ENCODE measurements at regions not wholly inside any gene's neighbourhood (a gene's known extent, or its start where the extent isn't known, plus 50 kb on each side); places are given as distances from the start of the nearest gene placed in this dataset.
"Not testable (repeated sequence)": the region's sequence is repeated elsewhere in the genome, so short reads cannot be mapped to it uniquely, and the experiment has no call there.

DNA sequence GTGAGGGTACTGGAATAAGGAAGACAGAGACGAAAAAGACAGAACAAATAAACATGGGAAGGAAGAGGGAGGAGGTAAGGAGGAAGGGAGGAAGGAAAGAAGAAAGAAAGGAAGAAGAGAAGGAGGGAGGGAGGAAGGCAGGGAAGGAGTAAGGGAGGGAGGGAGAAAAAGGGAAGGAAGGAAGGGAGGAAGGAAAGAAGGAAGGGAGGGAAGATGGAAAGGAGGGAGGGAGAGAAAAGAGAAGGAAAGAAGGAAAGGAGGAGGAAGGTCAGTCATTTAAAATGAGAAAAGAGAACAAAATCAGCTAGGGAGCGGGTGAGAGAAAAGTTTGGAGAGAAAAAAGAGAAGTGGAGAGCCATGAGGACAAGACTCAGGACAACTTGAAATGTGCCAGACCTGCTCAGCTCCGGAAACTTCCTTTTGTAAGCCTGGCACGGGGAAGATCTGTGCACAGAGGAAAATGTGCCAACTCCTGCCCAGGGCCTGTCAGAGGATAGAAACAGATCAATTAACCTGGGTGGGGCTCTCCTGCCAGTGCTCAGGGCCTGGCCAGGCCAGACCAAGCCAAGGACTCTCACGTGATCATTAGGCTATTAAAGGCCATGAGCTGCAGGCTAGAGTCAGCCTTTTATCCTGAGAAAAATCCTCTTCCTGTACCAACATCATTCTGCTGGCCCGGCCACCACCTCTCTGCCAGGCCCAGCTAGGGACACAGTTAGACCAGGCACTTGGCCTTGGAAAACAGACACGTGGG is 50.1 kb upstream of the BCL6 start:
- no peak for DNase-seq

GRCh38 chr3:187798126-187798525 is 52.9 kb upstream of the BCL6 start:
- DNase-seq: no peak

DNA sequence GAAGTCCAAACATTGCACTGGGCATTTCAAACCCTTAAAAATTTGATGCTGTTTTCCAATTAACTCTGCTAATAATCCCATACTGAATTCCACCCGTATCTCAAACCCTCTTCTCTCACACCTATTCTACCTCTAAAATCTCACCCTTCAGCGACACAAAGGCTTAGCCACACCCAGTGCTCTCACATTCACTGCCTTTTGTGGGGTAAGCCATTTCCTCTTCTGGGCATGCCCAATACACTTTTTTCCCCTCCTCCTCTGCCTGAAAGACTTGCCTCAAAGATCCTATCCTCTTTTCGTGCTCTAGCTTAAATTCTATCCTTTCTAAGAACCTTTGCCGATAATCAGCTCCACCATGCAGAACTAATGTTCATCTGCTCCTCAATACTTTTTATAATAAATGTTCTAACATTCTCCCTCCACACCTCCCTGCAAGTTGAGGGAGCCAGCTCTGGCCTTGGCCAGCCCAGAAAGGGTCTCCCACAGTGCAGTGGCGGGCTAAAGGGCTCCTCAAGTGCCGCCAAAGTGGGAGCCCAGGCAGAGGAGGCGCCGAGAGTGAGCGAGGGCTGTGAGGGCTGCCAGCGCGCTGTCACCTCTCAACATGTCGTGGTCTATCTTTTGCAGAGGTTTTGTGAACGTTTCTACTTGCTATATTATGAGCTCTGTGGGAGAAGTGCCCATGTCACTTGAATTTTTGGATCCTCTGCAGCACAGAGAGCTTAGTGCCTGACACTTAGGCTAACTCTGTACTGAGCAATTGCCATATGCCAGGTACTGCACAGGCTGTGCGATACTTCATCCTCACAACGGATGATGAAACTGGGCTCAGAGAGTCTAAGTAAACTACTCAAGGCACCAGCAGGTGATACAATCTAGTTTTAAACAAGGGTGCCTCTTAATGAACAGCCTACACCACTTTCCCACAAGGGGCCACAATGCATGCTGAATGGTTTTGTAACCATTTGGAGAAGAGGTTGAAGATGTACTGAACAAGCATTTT is 53.6 kb upstream of the BCL6 start:
- DNase-seq: no peak

DNA sequence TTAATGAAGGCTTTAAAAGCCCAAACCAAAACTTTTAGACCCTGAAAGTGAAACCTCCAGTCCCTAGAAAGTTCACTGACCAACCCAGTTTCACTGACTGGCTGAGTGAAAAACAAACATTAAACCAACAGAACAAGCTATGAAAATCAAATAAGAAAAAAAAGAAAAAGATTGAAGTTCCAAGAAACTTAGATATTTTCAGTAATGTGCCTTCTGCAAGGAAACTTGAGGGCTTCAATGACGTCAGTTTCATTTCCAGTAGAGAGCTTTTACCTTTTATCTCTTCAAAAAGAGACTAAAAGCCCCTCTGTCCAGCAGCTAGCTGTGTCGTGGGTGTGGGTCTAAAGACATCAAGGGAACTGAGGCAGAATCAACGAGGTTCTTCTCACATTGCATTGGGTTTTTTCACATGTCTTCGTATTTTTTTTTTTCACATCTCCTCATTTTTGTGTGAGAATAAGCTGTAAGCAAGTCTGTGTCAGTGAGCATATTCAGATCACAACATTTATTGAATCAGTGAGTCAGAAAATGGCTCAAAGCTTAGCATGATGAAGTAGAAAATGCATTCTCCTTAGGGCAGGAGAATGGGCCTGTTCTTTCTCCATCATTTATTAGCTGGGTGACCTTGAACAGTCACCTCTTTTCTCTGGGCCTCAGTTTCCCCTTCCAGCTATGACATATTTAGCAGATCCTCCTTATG is 54.8 kb upstream of the BCL6 start:
- no peak for DNase-seq

- no peak for DNase-seq
Measured at GRCh38 chr3:187801152-187801551, 55.9 kb upstream of the BCL6 start.

DNA sequence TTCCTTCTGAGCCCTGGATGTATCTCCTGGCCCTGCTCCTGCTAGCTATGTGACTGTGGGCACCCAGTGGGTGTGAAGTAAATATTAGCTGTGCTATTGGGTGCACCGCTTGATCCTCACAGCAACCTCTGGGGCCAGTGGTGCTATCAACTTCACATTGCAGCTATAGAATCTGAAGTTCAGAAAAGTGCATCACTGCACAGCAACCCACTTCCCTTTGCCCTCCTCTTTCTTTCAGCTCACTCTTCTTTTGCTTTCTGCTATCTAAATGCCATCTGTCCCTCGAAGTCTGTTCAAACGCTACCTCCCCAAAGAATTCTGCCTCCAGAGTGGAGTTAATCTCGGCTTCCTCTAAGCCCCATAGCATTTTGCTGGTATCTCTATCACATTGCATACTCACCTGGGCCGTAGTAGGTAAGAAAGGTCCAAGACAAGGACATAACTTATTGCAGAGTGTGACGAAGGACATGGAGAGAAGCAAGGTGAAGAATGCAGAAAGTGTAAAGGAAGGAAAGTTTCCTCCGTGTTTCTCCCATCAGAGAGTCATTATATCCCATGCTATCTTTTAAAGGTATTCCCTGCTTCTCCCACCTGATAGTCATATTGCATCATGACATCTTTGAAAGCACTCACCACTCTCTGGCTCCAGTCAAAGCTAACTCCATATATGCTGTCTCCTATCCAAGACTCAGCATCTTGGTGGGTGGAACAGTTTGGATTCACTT is 57.1 kb upstream of the BCL6 start:
- DNase-seq: no peak

- peak; percentile 47 to 58 for DNase-seq
Measured at GRCh38 chr3:187802928-187803259, 57.6 kb upstream of the BCL6 start.

- no peak for DNase-seq
Measured at GRCh38 chr3:187804120-187804744, 59.0 kb upstream of the BCL6 start.

DNA sequence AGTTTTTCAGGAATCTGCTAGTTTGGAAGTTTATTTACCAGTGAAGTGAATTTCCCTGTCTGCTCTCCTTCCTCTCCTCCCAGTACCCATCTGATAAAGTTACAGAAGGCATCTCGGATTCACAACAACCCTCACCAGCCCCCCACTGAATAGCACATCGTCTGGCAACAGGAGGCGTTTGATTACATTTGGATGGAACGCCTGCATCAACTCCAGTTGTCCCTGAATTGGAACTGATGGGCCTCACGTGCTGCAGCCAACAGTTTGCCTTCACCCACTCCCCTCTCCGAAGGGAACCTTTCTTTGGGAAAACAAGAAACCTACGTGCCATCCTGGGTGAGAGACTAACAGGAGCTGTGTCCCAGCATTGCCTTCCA is 59.5 kb upstream of the BCL6 start:
- no peak for DNase-seq

DNA sequence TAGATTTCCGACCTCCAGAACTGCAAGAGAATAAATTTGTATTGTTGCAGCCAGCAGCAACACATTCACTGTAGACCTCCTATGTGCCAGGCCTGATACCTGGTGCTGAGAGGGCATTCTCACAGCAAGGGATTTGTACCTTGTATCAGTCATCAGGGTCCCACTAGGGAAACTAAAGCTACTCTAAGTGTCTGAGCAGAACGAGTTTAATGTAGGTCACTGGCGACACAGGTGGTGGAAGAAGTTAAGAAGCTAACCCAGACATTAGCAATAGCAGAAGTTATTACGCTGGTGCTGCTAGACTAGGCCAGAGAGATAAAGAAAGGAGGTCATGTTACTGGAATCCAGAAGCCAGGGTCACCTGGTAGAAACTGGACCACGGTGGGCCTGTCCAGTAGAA is 60.5 kb upstream of the BCL6 start:
- DNase-seq: no peak

DNA sequence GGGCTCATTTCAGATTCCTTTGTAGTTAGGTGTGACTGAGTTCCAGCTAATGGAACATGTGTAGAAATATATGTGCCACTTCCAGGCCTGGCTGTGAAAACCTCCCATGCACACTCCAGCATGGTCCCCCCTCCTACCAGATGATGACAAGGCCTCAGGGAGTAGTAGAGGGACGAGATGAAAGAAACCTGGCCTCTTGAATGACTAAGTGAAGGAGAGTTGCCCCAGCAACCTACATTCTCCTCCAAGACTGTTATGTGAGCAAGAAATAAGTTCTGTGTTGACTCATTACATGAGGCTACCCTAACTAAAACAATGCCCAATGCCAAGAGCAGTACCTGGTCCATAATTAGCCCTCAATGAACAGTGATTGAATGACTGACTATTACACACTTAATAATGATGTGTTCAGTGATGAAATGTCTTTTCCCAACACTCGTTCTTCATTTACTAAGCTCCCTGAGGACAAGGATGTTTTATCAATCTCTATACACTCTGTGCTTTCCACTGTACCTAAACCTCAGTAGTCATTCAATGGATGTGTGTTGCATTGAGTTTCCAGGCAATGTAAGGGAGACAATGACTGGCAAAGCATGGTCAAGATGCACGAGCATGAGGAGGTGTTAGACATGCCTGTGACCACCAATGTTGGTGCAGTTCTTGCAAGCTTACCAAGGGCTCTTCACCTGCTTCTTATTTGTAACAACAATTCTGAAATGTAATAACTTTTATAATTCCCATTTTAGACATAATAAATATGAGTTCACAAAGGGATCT is 62.0 kb upstream of the BCL6 start:
- no peak for DNase-seq

DNA sequence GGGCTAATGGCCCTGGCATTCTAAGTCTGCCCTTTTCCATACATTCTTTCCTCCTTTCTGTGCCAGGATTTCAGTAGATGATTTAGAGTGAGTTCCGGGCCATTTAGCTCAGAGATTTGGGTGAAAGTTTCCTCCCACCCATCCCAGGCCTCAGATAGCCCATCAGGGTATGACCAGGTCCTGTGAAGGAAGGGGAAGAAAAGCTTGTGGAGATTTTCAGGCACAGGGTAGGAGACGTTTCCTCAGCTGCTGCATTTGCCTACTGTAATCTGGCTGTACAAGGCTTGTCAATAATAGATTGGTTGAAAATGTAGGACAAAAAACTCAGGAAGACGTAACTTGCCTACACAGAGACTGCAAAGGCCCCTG is 63.2 kb upstream of the BCL6 start:
- DNase-seq: no peak

- no peak for DNase-seq
Measured at GRCh38 chr3:187809612-187809991, 64.3 kb upstream of the BCL6 start.

DNA sequence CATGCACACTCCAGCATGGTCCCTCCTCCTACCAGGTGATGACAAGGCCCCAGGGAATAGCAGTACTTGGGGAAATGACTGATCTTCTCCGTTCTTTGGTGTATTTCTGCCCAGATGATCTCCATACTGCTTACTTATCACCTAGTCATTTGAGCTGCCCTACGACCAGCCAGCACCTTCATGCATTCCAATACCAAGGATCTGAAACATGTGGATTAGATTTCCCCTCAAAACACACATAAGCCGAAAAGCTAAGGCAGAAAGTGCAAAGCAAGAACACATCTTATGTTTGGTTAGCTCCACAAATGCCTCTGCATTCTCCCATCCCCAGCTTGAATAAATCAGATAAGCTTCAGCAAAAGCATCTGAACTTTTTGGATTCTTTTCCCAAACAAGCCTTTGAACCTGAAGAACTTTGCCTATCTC is 64.8 kb upstream of the BCL6 start:
- DNase-seq: no peak

DNA sequence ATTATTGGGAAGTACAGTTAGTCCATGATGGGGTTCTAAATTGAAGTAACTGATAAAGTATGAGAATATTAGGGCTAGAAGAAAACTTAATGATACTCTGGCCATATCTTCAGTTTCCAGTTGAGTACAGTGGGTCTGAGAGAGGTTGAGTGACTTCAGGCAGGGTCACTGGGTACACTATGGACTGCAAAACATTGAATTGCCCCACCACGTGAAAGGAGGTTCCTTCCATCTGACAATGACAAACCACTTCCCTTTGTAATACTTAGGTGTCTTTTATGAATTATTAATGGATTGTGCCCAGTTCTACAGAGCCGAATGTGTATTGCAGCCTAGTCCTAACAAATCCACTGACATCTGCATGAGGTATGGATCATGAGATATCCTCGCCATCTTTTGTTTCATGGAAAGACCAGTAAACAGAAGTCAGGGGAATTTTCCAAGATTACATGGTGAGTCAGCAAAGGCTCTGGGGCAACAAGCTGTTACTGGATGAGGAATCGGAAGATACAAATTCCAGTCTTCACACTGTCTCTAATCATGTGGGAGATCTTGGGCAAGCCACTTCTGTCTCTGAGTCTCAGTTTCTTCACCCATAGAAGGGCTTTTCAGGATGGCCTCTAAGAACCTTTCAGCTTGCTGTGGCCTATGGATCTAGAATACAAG is 66.5 kb upstream of the BCL6 start:
- DNase-seq: no peak

GRCh38 chr3:187812496-187812895 is 67.2 kb upstream of the BCL6 start:
- DNase-seq: no peak

DNA sequence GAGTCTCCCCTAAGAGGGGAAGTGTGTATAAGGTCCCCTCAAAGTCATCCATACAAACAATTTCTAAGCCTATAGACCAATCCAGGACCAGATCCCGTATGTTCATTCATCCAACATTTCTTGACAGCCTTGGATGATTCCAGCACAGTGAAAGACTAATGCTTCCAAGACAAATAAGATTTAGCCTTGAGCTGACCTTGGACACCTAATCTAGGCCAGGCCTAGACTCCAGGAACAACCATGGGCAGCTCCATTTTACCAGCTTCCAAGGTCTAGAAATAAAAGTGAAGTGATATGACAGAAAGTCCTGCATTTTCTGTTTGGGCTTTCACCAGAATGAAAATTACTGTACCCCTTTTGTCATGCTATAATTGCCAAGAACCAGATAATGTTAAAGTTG is 67.9 kb upstream of the BCL6 start:
- DNase-seq: no peak

DNA sequence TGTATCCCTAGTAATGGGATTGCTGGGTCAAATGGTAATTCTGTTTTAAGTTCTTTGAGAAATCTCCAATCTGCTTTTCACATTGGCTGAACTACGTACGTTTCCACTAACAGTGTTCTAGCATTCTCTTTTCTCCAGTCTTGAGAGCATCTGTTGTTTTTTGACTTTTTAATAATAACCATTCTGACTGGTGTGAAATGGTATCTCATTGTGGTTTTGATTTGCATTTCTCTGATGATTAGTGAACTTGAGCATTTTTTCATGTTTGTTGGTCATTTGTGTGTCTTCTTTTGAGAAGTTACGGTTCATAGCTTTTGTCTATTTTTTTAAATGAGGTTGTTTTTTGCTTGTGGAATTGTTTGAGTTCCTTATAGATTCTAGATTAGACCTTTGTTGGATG is 72.5 kb upstream of the BCL6 start:
- not testable (repeated sequence) for DNase-seq

- DNase-seq: no peak
Measured at GRCh38 chr3:187821616-187822317, 76.5 kb upstream of the BCL6 start.

GRCh38 chr3:187822402-187822801 is 77.1 kb upstream of the BCL6 start:
- no peak for DNase-seq
